ENCODE measurements at regions not wholly inside any gene's neighbourhood (a gene's known extent, or its start where the extent isn't known, plus 50 kb on each side); places are given as distances from the start of the nearest gene placed in this dataset.
A peak's percentile ranks its signal among the peaks of the same experiment; 100 is the strongest.

DNA sequence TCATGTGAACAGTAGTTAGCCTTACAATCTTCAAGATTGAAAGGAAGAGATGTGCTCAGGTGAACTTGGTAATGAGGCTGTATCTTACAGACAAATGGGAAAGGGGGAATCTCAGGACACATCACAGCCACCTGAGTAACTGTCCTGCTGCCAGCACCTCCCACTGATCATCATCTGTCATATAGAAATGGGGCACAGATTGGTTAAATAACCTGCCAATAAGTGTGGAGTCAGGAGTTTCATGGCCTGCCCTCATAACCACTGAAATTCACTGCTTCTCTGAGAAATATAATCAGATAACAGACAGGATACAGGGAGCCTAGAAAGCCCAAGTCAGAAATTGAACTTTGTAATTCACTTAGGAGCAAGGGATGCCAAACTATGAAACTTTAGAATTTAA, 64.9 kb upstream of the TAS2R16 start:
- TF ChIP-seq, protein P1, sequence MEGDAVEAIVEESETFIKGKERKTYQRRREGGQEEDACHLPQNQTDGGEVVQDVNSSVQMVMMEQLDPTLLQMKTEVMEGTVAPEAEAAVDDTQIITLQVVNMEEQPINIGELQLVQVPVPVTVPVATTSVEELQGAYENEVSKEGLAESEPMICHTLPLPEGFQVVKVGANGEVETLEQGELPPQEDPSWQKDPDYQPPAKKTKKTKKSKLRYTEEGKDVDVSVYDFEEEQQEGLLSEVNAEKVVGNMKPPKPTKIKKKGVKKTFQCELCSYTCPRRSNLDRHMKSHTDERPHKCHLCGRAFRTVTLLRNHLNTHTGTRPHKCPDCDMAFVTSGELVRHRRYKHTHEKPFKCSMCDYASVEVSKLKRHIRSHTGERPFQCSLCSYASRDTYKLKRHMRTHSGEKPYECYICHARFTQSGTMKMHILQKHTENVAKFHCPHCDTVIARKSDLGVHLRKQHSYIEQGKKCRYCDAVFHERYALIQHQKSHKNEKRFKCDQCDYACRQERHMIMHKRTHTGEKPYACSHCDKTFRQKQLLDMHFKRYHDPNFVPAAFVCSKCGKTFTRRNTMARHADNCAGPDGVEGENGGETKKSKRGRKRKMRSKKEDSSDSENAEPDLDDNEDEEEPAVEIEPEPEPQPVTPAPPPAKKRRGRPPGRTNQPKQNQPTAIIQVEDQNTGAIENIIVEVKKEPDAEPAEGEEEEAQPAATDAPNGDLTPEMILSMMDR (conservative IDR thresholded peaks at IDR 0.05; ENCODE audit: low read depth, low read length), result no peak
- H3K4me3 ChIP-seq (ENCODE audit: low read depth, low read length), result no peak overlapping the region
- no peak for DNase-seq (ENCODE audit: low read depth)

DNA sequence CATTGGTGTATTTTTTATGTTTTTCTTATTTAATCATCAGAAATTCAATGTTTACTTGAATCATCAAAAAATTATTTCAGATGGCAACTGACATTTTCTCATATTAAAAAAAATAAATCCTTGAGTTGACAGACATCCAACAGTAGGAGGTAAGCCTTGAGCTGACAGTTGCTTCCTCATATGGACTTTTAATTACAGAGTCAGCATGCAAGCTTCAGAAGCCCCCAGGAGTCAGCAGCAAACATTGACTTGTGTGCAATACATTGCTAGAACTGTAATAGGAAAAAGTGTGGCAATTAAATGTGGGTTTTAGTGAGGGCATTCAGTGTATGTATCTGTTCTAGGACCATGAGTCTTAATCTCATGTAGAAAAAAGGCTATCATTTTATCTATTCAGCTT, 62.4 kb upstream of the TAS2R16 start:
- DNase-seq (ENCODE audit: low read depth), result no peak
- H3K4me3 ChIP-seq (ENCODE audit: low read depth, low read length), result no peak overlapping the region
- TF ChIP-seq, protein P1 (conservative IDR thresholded peaks at IDR 0.05; ENCODE audit: low read depth, low read length), result no peak

DNA sequence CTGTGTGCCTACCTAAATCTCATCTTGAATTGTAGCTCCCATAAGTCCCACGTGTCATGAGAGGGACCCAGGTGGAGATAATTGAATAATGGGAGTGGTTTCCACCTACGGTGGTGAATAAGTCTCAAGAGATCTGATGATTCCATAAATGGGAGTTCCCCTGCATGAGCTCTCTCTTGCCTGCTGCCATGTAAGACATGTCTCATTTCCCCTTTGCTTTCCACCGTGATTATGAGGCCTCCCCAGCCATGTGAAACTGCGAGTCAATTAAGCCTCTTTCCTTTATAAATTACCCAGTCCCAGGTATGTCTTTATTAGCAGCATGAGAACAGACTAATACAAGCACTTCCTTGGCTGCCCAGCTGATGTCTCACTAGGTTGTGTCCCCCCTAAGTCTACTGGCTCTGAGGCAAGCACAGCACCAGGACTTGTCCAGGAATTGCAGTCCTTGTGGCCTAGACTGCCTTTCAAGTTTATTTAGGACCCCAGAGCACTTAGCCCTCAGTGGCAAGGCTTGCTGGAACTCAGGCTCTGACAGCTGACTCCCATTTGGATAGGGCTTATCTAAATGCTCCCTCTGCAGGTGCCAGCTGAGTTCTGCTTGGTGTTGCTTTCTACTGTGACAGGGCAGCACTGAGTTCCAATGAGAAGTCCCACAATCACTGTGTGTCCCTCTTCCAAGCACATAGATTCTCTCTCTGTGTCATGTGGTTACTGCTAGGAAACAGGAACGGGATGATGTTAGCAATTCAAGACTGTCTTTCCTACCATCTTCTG, 59.0 kb upstream of the TAS2R16 start:
- TF ChIP-seq, protein P1 (conservative IDR thresholded peaks at IDR 0.05; ENCODE audit: low read depth, low read length), result peak; percentile 44
- DNase-seq (ENCODE audit: low read depth), result no peak
- no peak overlapping the region for H3K4me3 ChIP-seq (ENCODE audit: low read depth, low read length)

DNA sequence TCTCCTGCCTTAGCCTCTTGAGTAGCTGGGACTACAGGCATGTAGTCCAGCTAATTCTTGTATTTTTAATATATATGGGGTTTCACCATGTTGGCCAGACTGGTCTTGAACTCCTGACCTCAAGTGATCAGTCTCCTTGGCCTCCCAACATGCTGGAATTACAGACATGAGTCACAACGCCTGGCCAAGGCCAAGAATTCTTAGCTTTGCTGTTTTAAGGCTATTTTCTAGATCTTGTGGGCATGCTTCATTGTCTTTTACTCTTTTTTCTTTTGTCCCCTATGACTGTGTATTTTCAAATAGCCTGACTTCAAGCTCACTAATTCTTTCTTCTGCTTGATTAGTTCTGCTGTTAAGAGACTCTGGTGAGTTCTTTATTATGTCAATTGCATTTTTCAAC, 56.4 kb upstream of the TAS2R16 start:
- DNase-seq (ENCODE audit: low read depth), result no peak
- H3K4me3 ChIP-seq (ENCODE audit: low read depth, low read length), result no peak overlapping the region
- TF ChIP-seq, protein P1 (conservative IDR thresholded peaks at IDR 0.05; ENCODE audit: low read depth, low read length), result no peak

DNA sequence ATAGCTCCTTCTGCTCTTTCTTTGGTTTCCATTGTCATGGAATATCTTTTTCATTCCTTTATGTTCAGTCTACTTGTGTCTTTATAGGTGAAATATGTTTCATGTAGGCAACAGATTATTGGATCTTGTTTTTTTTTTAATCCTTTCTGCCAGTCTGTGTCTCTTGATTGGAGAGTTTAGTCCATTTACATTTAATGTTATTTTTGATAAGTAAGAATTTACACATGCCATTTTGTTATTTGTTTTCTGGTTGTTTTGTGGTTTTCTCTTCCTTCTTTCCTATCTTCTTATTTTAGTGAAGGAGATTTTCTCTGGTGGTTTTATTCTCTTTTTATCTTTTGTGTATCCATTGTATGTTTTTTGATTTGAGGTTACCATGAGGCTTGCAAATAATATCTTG, 52.5 kb upstream of the TAS2R16 start:
- TF ChIP-seq, protein P1 (conservative IDR thresholded peaks at IDR 0.05; ENCODE audit: low read depth, low read length), result no peak
- no peak for DNase-seq (ENCODE audit: low read depth)

More for the DNA sequence above, 52.5 kb upstream of the TAS2R16 start:
- no peak overlapping the region for H3K4me3 ChIP-seq (ENCODE audit: low read depth, low read length)
